GM12892 (cell line): ENCODE measurements at regions not wholly inside any gene's neighbourhood (a gene's known extent, or its start where the extent isn't known, plus 50 kb on each side); places are given as distances from the start of the nearest gene placed in this dataset.

Experiments
- DNase-seq: peaks from one replicate; pipeline ENCODE4 v3.0.0; 2011; ENCODE audit not compliant: insufficient read length
- FAIRE-seq: peaks from 2 replicates; lab custom pipeline; 2011; peaks lifted over from hg19 to GRCh38; lab: Jason Lieb, UNC
- POLR2A ChIP-seq: IDR thresholded peaks from 2 replicates; pipeline ENCODE4 v1.6.1; 2011; ENCODE audit warnings: low read depth, low read length, control low read depth
- POLR2AphosphoS5 ChIP-seq: IDR thresholded peaks from 2 replicates; pipeline ENCODE4 v1.6.1; 2011; ENCODE audit warnings: low read depth, low read length, control low read depth
- TAF1 ChIP-seq: IDR thresholded peaks from 2 replicates; pipeline ENCODE4 v1.6.1; 2011; ENCODE audit warnings: low read depth, mild to moderate bottlenecking, control low read depth, low read length, borderline replicate concordance

- no peak for FAIRE-seq
- DNase-seq, result no peak
- TF ChIP-seq POLR2A (no peak), POLR2AphosphoS5 (no peak), TAF1 (no peak)
Measured at GRCh38 chr7:45980181-45980905, 59.3 kb upstream of the IGFBP3 start.

- FAIRE-seq (no peak), DNase-seq (no peak)
- TF ChIP-seq TAF1, result no peak
- TF ChIP-seq POLR2A, result no peak
- no peak for TF ChIP-seq POLR2AphosphoS5
Measured at GRCh38 chr7:45979275-45980180, 58.5 kb upstream of the IGFBP3 start.

DNA sequence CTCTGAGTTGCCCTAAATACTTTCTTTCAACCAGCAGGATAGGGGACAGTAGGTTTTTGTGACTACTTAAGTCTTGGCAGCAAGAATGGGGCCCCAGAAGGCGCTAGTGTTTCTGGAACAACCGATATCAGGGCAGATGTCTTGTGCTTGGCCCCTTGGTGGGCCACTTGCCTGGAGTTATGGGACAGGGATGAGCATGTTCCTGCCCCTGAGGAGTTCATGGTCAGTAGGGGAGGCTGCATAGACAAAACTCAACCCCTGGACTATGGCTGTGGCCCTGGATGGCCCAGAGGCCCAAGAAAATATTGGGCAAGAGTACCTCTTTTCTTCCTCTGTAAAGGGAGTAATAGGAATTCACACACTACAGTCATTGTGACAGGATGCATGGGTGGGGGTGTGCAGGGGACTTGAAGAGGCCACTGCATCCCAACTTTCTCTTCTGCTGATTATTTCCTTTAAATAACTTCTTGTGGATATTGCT, 57.7 kb upstream of the IGFBP3 start:
- TF ChIP-seq POLR2A (no peak), POLR2AphosphoS5 (no peak), TAF1 (no peak)
- DNase-seq, result no peak
- no peak for FAIRE-seq

- FAIRE-seq (no peak), DNase-seq (no peak)
- TF ChIP-seq TAF1 (no peak), POLR2A (no peak), POLR2AphosphoS5 (no peak)
Measured at GRCh38 chr7:45978010-45978681, 57.1 kb upstream of the IGFBP3 start.

GRCh38 chr7:45977256-45977780, 56.2 kb upstream of the IGFBP3 start:
- no peak for FAIRE-seq
- DNase-seq, result no peak
- no peak for TF ChIP-seq POLR2AphosphoS5
- TF ChIP-seq TAF1, result no peak
- no peak for TF ChIP-seq POLR2A

DNA sequence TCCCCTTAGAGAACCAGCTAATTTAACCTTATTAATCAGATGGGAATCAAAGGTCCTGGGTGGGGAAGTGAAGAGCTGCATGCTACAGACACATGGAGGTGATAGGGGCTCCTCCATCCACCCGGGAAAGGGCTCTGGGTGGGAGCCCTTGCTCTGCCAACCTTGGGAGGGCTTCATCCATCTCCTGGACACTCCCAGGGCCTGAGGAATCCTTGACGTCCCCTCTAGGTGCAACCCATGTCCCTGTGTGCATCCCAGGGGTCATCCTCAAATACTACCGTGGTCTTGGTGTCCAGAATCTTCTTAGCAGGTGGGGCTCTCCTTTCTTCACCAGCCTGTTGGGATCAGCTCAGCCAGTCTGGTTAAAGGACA, 55.4 kb upstream of the IGFBP3 start:
- DNase-seq (no peak), FAIRE-seq (no peak)
- TF ChIP-seq POLR2AphosphoS5 (no peak), POLR2A (no peak), TAF1 (no peak)

DNA sequence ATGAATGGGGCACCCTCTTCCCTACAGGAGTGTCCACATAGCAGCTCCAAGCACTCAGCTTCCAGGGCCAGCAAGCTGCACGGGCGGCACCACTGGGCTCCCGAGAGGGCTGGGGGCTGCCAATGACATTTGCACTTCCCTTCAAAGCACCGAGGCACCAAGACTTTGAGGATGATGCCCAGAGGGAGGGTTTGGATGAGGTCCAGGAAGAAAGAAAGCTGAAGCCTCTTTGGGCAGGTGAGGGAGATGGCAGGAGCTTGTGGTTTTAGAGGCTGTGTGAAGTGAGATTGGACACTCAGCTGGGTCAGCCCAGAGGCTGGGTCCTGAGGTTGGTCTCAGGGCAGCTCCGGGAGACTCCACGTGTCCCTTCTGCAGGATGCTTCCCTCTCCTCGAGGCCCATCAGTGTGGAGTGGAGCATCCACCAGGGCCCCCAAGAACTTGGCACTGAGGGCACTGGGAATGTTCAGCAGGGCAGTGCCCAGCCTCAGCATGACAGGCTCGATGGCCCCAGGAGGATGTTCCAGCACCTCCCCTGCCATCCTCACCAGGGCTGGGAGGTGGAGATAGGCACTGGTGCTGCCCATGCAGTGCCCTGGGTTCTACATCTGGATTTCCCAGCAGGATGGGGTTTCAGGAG, 54.9 kb upstream of the IGFBP3 start:
- no peak for FAIRE-seq
- no peak for DNase-seq
- no peak for TF ChIP-seq POLR2A
- TF ChIP-seq POLR2AphosphoS5, result no peak
- TF ChIP-seq TAF1, result no peak

- DNase-seq (no peak), FAIRE-seq (no peak)
- no peak for TF ChIP-seq TAF1
- no peak for TF ChIP-seq POLR2A
- TF ChIP-seq POLR2AphosphoS5, result no peak
Measured at GRCh38 chr7:45975367-45975766, 54.3 kb upstream of the IGFBP3 start.

DNA sequence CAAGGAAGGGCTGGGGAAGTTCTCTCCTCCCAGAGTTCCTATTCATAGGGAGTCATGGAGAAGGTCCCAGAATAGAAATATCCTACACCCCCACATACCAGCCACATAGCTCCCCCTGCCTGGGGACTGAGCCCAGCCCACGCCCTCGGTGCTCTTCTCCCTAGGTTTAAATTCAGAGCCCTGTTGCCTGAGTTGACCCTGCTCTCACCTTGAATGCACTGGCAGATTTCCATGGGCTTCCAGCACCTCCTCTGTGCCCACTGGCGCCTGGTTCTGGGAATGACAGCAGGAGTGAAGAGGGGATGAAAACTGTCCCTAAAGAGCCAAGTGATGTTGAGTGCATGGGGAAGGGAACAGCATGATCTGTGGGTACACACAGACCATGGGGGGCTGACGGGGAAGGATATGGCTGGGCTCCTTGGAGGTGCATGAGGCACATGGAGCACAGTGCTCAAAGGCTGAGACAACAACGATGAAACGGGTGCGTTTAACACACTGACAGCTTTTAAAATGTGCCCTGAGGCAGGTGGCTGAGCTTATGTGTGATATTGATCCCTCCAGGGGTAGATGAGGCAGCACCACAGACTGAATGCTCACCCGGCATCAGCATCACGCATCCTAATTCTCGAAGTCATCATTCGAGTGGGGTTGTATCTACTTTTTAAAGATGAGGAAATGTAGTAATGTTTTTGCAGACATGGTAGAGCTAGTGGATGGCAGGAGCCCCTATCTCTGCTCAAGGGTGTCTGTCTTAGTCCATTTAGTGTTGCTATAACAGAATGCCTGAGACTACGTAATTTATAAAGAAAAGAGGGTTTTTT, 53.7 kb upstream of the IGFBP3 start:
- no peak for DNase-seq
- no peak for TF ChIP-seq POLR2AphosphoS5
- no peak for TF ChIP-seq TAF1
- no peak for TF ChIP-seq POLR2A
- no peak for FAIRE-seq

- DNase-seq (no peak), FAIRE-seq (no peak)
- TF ChIP-seq POLR2AphosphoS5 (no peak), TAF1 (no peak), POLR2A (no peak)
Measured at GRCh38 chr7:45973725-45974532, 52.9 kb upstream of the IGFBP3 start.
